Ishikawa (cell line): ENCODE measurements at regions not wholly inside any gene's neighbourhood (a gene's known extent, or its start where the extent isn't known, plus 50 kb on each side); places are given as distances from the start of the nearest gene placed in this dataset.
A peak's percentile ranks its signal among the peaks of the same experiment; 100 is the strongest.

ENCODE experiments used
- CEBPB ChIP-seq: IDR thresholded peaks from 2 replicates; pipeline ENCODE4 v1.6.1; 2012
- CREB1 ChIP-seq: IDR thresholded peaks from 2 replicates; pipeline ENCODE4 v1.6.1; 2012; ENCODE audit warnings: low read depth
- EGR1 ChIP-seq: IDR thresholded peaks from 2 replicates; pipeline ENCODE4 v1.6.1; 2012
- EP300 ChIP-seq: IDR thresholded peaks from 2 replicates; pipeline ENCODE4 v1.6.1; 2012; ENCODE audit warnings: borderline replicate concordance
- FOXM1 ChIP-seq: IDR thresholded peaks from 2 replicates; pipeline ENCODE4 v1.6.1; 2012; ENCODE audit warnings: low read depth, borderline replicate concordance
- MAX ChIP-seq: IDR thresholded peaks from 2 replicates; pipeline ENCODE4 v1.6.1; 2012
- NFIC ChIP-seq: IDR thresholded peaks from 2 replicates; pipeline ENCODE4 v1.6.1; 2012
- RAD21 ChIP-seq: IDR thresholded peaks from 2 replicates; pipeline ENCODE4 v1.6.1; 2012; ENCODE audit warnings: low read depth
- TAF1 ChIP-seq: IDR thresholded peaks from 2 replicates; pipeline ENCODE4 v1.6.1; 2012; ENCODE audit warnings: low read depth, mild to moderate bottlenecking
- TCF12 ChIP-seq: IDR thresholded peaks from 2 replicates; pipeline ENCODE4 v1.6.1; 2012; ENCODE audit warnings: low read depth
- TEAD4 ChIP-seq: IDR thresholded peaks from 2 replicates; pipeline ENCODE4 v1.6.1; 2012
- YY1 ChIP-seq: IDR thresholded peaks from 2 replicates; pipeline ENCODE4 v1.6.1; 2012; ENCODE audit warnings: low read depth
- ZBTB7A ChIP-seq: IDR thresholded peaks from 2 replicates; pipeline ENCODE4 v1.6.1; 2012; ENCODE audit warnings: low read depth
- TF ChIP-seq, protein P1 (sequence below): IDR thresholded peaks from 2 replicates; pipeline ENCODE4 v1.6.1; 2012; ENCODE audit warnings: low read depth, mild to moderate bottlenecking
- TF ChIP-seq, protein P2 (sequence below): IDR thresholded peaks from 2 replicates; pipeline ENCODE4 v1.6.1; 2012

GRCh38 chr9:74373348-74373747 is 123.8 kb upstream of the RORB start:
- TF ChIP-seq TAF1: no peak
- TF ChIP-seq, protein P1, sequence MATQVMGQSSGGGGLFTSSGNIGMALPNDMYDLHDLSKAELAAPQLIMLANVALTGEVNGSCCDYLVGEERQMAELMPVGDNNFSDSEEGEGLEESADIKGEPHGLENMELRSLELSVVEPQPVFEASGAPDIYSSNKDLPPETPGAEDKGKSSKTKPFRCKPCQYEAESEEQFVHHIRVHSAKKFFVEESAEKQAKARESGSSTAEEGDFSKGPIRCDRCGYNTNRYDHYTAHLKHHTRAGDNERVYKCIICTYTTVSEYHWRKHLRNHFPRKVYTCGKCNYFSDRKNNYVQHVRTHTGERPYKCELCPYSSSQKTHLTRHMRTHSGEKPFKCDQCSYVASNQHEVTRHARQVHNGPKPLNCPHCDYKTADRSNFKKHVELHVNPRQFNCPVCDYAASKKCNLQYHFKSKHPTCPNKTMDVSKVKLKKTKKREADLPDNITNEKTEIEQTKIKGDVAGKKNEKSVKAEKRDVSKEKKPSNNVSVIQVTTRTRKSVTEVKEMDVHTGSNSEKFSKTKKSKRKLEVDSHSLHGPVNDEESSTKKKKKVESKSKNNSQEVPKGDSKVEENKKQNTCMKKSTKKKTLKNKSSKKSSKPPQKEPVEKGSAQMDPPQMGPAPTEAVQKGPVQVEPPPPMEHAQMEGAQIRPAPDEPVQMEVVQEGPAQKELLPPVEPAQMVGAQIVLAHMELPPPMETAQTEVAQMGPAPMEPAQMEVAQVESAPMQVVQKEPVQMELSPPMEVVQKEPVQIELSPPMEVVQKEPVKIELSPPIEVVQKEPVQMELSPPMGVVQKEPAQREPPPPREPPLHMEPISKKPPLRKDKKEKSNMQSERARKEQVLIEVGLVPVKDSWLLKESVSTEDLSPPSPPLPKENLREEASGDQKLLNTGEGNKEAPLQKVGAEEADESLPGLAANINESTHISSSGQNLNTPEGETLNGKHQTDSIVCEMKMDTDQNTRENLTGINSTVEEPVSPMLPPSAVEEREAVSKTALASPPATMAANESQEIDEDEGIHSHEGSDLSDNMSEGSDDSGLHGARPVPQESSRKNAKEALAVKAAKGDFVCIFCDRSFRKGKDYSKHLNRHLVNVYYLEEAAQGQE: no peak
- no peak for TF ChIP-seq ZBTB7A
- TF ChIP-seq EGR1: no peak
- no peak for TF ChIP-seq NFIC
- TF ChIP-seq, protein P2, sequence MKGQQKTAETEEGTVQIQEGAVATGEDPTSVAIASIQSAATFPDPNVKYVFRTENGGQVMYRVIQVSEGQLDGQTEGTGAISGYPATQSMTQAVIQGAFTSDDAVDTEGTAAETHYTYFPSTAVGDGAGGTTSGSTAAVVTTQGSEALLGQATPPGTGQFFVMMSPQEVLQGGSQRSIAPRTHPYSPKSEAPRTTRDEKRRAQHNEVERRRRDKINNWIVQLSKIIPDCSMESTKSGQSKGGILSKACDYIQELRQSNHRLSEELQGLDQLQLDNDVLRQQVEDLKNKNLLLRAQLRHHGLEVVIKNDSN: no peak
- TF ChIP-seq TCF12: no peak
- TF ChIP-seq YY1: no peak
- TF ChIP-seq CREB1: no peak
- no peak for TF ChIP-seq EP300
- no peak for TF ChIP-seq MAX
- no peak for TF ChIP-seq CEBPB
- no peak for TF ChIP-seq RAD21
- no peak for TF ChIP-seq FOXM1
- no peak for TF ChIP-seq TEAD4

DNA sequence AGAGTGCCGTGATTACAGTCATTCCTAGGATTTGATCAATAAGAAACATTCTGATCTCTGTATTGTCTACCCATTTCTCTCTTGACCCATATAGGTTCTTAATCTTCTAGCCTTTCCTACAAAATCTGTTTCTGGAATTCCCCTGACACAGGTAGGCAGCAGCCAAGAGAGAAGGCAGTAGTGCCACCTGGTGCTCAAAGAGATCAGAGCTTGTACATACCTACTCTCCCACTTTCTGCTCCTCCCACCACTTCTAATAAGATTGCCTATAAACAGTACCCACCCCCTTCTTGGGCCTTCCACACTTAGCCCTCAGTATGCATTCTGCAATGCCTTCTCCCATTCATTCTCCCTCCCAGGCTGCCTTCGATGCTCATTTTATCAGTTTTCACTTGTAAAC is 117.4 kb upstream of the RORB start:
- no peak for TF ChIP-seq EGR1
- peak; percentile 58 for TF ChIP-seq RAD21
- no peak for TF ChIP-seq TAF1

DNA sequence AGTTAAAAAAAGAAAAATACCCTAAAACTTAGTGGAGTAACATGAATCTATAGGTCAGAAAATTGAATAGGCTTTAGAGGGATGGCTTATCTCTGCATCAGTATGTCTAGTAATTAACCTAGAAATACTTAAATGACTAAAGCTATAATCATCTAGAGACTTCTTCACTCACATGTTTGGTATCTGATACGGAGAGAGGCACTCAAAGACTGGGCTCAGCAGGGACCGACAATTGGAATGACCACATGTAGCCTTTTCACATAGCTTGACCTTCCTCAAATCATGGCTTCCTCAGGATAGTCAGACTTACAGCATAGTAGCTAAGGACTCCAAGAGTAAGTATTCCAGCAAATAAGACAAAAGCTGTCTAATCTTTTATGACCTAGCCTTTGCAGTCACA is 105.3 kb upstream of the RORB start:
- TF ChIP-seq NFIC (no peak), CREB1 (no peak), YY1 (no peak), MAX (no peak), TAF1 (no peak), TCF12 (no peak), TEAD4 (no peak), CEBPB (no peak), FOXM1 (no peak), EP300 (no peak), RAD21 (no peak), ZBTB7A (no peak)
- TF ChIP-seq, protein P1: no peak

GRCh38 chr9:74403581-74403980 is 93.6 kb upstream of the RORB start:
- TF ChIP-seq CEBPB: no peak
- no peak for TF ChIP-seq RAD21
- no peak for TF ChIP-seq TEAD4
- TF ChIP-seq ZBTB7A: no peak

GRCh38 chr9:74404620-74405019 is 92.5 kb upstream of the RORB start:
- no peak for TF ChIP-seq TCF12
- no peak for TF ChIP-seq EP300
- TF ChIP-seq FOXM1: no peak
- TF ChIP-seq, protein P2: no peak
- no peak for TF ChIP-seq YY1
- TF ChIP-seq NFIC: no peak
- no peak for TF ChIP-seq EGR1
- no peak for TF ChIP-seq CREB1
- TF ChIP-seq MAX: no peak
- TF ChIP-seq, protein P1: no peak
- TF ChIP-seq TEAD4: no peak
- no peak for TF ChIP-seq CEBPB
- no peak for TF ChIP-seq RAD21
- TF ChIP-seq ZBTB7A: no peak
- no peak for TF ChIP-seq TAF1
